ENCODE measurements at regions not wholly inside any gene's neighbourhood (a gene's known extent, or its start where the extent isn't known, plus 50 kb on each side); places are given as distances from the start of the nearest gene placed in this dataset.
"Not testable (repeated sequence)": the region's sequence is repeated elsewhere in the genome, so short reads cannot be mapped to it uniquely, and the experiment has no call there.

DNA sequence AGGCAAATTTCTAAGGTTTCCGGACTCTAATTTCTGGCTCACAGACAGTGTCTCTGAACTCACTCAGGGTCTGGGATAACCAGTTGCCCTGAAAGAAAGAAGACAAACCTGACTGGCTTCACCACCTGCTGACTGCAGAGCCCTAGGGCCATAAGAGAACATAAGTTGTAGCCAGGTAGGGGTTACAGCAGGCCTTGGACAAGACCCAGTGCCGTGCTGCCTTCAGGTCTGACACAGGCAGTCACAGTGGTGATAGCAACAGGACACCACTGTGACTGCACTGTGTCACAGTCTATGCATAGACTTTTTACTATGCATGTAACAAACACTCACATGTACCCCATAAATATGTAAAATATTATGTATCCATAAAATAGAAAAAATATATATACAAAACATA is 508.5 kb downstream of the PID1 start:
- TF ChIP-seq POLR2A (IDR thresholded peaks at IDR 0.05; ENCODE audit: low read depth, low read length) (no peak), EZH2 (IDR thresholded peaks at IDR 0.05; ENCODE audit: borderline replicate concordance, low read depth, low read length, severe bottlenecking) (no peak), JUN (IDR thresholded peaks at IDR 0.05; ENCODE audit: borderline replicate concordance, insufficient read depth, insufficient read length, low read depth) (no peak), MYC (IDR thresholded peaks at IDR 0.05; ENCODE audit: low read depth, low read length) (no peak), POLR2AphosphoS5 (IDR thresholded peaks at IDR 0.05; ENCODE audit: insufficient read depth, low read depth, low read length) (no peak), FOS (IDR thresholded peaks at IDR 0.05; ENCODE audit: borderline replicate concordance, insufficient read depth, low read length) (no peak), GATA2 (IDR thresholded peaks at IDR 0.05; ENCODE audit: insufficient read depth, insufficient read length, low read depth, low read length) (no peak)
- TF ChIP-seq, protein P1, sequence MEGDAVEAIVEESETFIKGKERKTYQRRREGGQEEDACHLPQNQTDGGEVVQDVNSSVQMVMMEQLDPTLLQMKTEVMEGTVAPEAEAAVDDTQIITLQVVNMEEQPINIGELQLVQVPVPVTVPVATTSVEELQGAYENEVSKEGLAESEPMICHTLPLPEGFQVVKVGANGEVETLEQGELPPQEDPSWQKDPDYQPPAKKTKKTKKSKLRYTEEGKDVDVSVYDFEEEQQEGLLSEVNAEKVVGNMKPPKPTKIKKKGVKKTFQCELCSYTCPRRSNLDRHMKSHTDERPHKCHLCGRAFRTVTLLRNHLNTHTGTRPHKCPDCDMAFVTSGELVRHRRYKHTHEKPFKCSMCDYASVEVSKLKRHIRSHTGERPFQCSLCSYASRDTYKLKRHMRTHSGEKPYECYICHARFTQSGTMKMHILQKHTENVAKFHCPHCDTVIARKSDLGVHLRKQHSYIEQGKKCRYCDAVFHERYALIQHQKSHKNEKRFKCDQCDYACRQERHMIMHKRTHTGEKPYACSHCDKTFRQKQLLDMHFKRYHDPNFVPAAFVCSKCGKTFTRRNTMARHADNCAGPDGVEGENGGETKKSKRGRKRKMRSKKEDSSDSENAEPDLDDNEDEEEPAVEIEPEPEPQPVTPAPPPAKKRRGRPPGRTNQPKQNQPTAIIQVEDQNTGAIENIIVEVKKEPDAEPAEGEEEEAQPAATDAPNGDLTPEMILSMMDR (IDR thresholded peaks at IDR 0.05; ENCODE audit: extremely low read depth in 1 of 2, insufficient read depth in 1 of 2, low read depth in 1 of 2, low read length in 2 of 2) = no peak
- TF ChIP-seq, protein P2, sequence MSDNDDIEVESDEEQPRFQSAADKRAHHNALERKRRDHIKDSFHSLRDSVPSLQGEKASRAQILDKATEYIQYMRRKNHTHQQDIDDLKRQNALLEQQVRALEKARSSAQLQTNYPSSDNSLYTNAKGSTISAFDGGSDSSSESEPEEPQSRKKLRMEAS (IDR thresholded peaks at IDR 0.05; ENCODE audit: insufficient read depth, insufficient read length) = no peak
- H3K4me1 ChIP-seq (ENCODE audit: control insufficient read depth, extremely low read depth, insufficient read depth, low read length) = no peaks in the 10 kb centered on the region
- no peak overlapping the region for H3K27ac ChIP-seq (ENCODE audit: insufficient read depth, low read depth, low read length)
- CTCF ChIA-PET = no interaction called here
- no peaks in the 10 kb centered on the region for H3K36me3 ChIP-seq (ENCODE audit: control insufficient read depth in 2 of 2, extremely low read depth in 1 of 2, insufficient read depth in 2 of 2, low read length in 2 of 2)
- H3K9ac ChIP-seq (replicated peaks; ENCODE audit: extremely low read depth, insufficient read depth, low read length) = no peak overlapping the region
- no peak for FAIRE-seq
- peaks cover 3% of the 10 kb centered on the region for H3K9me3 ChIP-seq (replicated peaks; ENCODE audit: control insufficient read depth, insufficient read depth, low read length)
- H3K79me2 ChIP-seq (ENCODE audit: control insufficient read depth, insufficient read depth, low read length) = no peaks in the 10 kb centered on the region
- dilution Hi-C loops (cut with MboI; ENCODE audit: extremely low pct_ligation_motif_present, low sequenced_read_pairs) = no loop called here
- POLR2A ChIA-PET = no interaction called here
- no peaks in the 10 kb centered on the region for H4K20me1 ChIP-seq (replicated peaks; ENCODE audit: control insufficient read depth, extremely low read depth, insufficient read depth, low read length)
- no peak overlapping the region for H2AFZ ChIP-seq (ENCODE audit: low read depth, low read length)
- no peak for DNase-seq (ENCODE audit: low read depth, low spot score)
- H3K4me2 ChIP-seq (ENCODE audit: insufficient read depth, low read length) = no peak overlapping the region
- no peaks in the 10 kb centered on the region for H3K9me1 ChIP-seq (replicated peaks; ENCODE audit: control insufficient read depth, extremely low read depth, insufficient read depth, low read length)
- H3K4me3 ChIP-seq (replicated peaks in 1 of 3; ENCODE audit: insufficient read depth in 1 of 3, low read depth in 1 of 3, low read length in 3 of 3) = no peak overlapping the region
- intact Hi-C loops (cut with micrococcal nuclease) = no loop called here
- no TSS peak for BruUV-seq (replicated peaks)
- H3K27me3 ChIP-seq (ENCODE audit: control insufficient read depth in 2 of 2, insufficient read depth in 2 of 2, low read length in 2 of 2) = no peaks in the 10 kb centered on the region

GRCh38 chr2:228755661-228756060 is 515.4 kb downstream of the PID1 start:
- H3K9me1 ChIP-seq (replicated peaks; ENCODE audit: control insufficient read depth, extremely low read depth, insufficient read depth, low read length); H3K9ac ChIP-seq (replicated peaks; ENCODE audit: extremely low read depth, insufficient read depth, low read length); H3K27me3 ChIP-seq (ENCODE audit: control insufficient read depth in 2 of 2, insufficient read depth in 2 of 2, low read length in 2 of 2); POLR2A ChIA-PET; H3K27ac ChIP-seq (ENCODE audit: insufficient read depth, low read depth, low read length); H2AFZ ChIP-seq (ENCODE audit: low read depth, low read length); H3K9me3 ChIP-seq (replicated peaks; ENCODE audit: control insufficient read depth, insufficient read depth, low read length); BruUV-seq (replicated peaks); H4K20me1 ChIP-seq (replicated peaks; ENCODE audit: control insufficient read depth, extremely low read depth, insufficient read depth, low read length); DNase-seq (ENCODE audit: low read depth, low spot score); CTCF ChIA-PET; H3K4me1 ChIP-seq (ENCODE audit: control insufficient read depth, extremely low read depth, insufficient read depth, low read length); intact Hi-C loops (cut with micrococcal nuclease); FAIRE-seq; H3K4me2 ChIP-seq (ENCODE audit: insufficient read depth, low read length); dilution Hi-C loops (cut with MboI; ENCODE audit: extremely low pct_ligation_motif_present, low sequenced_read_pairs); H3K4me3 ChIP-seq (replicated peaks in 1 of 3; ENCODE audit: insufficient read depth in 1 of 3, low read depth in 1 of 3, low read length in 3 of 3); H3K36me3 ChIP-seq (ENCODE audit: control insufficient read depth in 2 of 2, extremely low read depth in 1 of 2, insufficient read depth in 2 of 2, low read length in 2 of 2); H3K79me2 ChIP-seq (ENCODE audit: control insufficient read depth, insufficient read depth, low read length): not testable (repeated sequence)

Measured in endothelial cell of umbilical vein (primary cell).